HG03196 (cell line): ENCODE measurements at regions not wholly inside any gene's neighbourhood (a gene's known extent, or its start where the extent isn't known, plus 50 kb on each side); places are given as distances from the start of the nearest gene placed in this dataset.

Source experiments
- ATAC-seq: cut with Tn5 transposase; IDR thresholded peaks from one replicate; pipeline ENCODE4 v1.9.1; 2021; ENCODE audit not compliant: unreplicated experiment

DNA sequence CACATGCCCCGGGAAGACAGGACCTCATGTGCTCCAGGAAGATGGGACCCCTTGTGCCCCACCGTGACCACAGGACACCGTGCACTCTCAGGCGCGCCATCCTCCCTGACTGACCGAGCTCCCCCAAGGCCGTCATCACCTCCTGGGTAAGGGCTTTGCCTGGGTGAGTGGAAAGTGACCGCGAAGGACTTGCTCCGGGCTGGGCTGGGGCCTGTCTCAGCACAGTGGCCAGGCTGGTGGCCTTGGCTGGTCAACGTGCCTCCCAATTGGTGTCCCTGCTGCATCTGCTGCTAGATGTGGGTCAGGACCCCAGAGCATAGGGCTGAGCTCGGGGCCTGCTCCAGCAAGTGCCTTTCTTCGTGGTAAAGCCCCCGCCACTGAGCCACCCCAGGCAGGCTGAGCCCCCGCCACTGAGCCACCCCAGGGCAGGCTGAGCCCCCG, 69.7 kb upstream of the CTDP1 start:
- no peak for ATAC-seq

DNA sequence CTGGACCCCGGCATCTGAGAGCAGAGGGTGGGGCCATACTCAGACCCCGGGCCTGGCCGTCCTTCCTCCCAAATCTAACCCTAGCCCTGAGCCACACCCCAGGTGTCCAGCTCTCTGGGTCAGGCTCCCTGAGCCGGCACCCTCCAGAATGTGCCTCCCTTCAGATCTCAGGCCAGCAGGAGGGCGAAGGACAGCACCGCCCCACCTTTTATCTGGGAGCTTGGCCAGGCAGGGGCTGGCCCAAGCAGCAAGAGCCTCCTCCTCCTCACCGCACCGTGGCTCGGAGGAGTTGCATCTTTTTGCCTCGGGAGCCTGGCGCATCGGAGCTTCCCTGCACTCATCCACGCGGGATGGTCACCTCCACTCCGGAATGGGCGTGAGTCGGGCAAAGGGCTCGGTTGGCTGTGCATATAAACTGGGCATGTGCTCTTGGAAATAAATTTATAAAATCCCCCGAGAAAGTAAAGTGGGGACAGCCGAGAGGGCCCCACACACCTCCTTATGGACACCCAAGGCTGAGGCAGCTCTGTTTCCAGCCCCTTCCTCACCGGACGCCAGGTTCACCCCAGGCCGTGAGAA, 69.1 kb upstream of the CTDP1 start:
- ATAC-seq = no peak

DNA sequence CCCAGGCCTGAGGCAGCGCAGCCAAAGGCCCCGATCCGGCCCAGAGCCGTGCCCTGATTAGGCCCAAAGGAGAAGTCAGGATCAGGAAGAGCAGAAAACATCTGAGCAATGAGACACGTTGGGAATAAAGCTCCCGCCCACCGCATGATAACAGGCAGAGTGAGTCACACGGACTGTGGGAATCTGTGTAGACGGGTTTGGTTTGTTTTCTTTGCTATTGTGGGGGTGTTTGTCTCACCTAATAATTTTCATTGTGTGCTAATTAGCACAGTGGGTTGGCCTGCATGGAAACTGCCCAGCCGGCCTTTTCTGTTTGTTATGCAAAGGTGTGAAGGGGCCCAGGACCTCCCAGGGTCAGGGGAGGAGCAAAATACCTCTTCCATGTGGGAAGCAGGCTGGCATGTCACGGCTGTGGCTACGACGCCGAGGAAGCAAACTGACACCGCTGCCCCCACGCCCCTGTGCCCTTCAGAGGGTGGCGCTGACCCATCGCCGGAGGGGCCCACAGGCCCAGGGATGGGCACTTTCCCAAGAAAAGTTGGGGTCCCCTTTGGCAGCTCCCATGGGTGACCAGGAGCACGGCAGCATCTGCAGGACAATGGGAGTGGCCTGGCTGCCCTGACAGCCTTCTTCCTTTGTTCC, 68.4 kb upstream of the CTDP1 start:
- no peak for ATAC-seq

DNA sequence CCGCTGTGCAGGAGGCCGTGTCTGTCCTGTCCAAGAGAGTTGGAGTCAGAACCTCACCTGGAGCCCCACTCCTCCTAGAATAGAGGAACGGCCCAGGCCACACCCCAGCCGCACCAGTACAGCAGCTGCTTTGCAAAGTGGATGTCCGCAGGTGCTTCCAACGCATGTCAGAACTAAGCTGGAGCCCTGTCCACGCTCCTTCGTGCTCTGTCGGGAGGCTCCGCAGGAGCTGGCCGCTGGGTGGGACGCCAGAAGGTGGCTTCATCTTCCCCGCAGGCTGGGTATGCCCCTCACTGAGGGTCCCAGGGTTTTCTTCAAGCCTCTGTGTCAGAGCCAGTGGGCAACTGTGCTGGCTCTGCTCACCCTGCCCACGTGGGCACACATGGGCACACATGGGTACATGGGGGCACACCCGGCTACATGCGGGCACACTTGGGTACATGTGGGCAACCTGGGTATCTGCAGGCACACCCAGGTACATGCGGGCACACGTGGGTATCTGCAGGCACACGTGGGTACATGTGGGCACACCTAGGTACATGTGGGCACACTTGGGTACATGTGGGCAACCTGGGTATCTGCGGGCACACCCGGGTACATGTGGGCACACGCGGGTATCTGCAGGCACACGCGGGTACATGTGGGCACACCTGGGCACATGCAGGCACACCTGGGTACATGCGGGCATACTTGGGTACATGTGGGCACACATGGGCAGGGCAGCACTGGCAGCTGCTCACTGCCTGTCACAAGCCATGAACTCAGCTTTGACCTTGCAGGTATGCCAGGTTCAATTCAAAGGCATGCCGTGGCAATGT, 67.1 kb upstream of the CTDP1 start:
- ATAC-seq = no peak

DNA sequence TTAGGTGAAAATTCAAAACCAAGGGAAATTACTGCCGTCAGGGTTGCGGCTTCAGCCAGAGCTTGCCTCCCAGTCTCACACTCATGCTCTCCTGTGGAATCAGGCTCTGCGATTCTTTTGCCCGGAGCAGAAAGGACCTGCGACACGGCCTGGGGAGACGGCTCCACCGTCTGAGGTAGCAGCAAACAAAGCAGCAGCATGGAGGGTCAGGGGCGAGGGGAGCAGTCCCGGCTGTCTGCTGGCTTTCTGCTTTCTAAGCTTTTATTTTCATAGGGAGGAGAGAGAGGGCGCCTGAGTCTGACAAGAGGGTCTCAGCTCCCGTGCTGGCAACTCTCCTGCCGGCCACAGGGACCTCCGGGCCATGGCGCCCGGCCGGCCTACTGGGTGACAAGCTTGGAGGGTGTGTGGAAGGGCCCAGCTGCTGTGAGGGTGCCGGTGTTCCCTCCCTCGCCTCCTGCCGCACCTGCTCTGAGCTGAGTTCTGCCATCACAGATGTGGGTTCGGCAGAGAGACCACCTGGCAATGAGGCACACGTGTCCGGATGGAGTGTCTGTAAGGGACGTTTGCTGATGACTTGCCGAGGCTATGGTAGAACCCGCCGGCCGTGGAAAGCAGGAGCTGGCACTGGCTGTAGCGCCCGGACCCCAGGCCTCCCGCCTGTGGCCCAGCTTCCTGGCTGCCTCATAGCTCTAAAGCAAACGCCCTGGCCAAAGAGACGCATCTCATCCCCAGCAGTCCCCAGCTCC, 66.2 kb upstream of the CTDP1 start:
- no peak for ATAC-seq

DNA sequence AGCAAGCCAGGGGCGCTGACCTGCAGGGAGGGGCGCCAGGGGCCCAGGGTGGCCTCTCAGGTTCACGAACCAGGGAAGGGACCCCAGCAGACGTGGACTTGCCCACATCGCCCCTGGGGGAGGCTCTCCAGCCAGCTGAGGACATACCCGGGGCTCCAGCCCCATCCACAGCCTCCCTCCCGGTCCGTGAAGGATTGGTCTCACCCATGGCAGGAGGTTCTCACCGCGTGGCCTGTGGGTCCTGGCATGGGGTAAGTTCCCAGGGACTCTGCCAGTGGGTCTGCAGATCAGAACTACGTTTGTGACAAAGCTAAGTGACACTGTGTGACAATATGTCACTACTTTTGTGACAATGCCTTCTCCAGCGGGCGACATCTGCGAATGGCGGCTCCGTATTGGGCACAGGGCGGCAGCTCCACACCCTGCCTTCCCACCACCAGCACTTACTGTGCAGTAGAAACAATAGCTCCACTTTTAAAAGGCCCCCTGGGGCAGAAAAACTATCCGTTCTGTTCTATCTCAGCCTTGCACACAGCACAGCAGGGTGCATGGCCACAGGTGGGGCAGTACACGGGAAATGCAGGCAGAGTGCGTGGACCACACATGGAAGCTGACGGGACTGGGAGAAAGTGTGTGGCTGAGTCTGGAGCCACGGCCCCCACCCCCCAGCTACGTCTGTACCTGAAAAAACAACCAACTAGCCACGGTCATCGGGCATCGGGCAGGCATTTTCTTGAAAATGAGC, 65.2 kb upstream of the CTDP1 start:
- no peak for ATAC-seq

DNA sequence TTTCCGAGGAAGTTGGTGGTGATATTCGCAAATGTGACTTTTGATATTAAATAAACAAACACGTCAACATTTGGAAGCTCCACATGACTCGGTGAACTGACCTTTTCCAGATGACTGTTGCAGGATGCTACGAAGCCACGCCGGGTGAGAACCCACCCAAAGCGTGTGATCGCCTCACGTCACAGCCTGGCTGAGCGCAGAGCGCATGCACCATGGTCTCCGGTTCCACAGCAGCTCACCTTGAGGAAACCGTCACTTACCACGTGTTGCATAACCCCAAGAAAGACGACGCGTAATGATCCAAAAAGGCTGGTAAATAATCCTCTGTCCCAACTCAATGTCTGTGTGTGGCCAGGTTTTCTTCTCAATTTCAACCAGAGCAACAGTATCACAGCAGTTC, 64.5 kb upstream of the CTDP1 start:
- no peak for ATAC-seq

DNA sequence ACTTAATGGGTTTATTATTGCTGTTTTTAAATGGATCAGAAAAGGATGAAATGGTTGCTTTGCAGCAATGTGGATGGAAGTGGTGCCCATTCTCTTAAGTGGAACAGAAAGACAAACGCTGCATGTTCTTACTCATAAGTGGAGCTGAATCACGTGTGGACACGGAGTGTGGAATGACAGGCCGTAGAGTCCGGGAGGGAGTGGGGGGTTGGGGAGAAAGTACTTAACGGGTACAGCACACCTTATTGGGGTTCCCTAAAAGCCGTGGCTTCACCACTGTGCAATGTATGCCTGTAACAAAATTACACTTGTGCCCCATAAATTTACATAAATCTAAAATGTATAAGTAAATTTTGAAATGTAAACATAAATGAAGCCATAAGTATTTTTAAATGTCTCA, 64.0 kb upstream of the CTDP1 start:
- no peak for ATAC-seq

DNA sequence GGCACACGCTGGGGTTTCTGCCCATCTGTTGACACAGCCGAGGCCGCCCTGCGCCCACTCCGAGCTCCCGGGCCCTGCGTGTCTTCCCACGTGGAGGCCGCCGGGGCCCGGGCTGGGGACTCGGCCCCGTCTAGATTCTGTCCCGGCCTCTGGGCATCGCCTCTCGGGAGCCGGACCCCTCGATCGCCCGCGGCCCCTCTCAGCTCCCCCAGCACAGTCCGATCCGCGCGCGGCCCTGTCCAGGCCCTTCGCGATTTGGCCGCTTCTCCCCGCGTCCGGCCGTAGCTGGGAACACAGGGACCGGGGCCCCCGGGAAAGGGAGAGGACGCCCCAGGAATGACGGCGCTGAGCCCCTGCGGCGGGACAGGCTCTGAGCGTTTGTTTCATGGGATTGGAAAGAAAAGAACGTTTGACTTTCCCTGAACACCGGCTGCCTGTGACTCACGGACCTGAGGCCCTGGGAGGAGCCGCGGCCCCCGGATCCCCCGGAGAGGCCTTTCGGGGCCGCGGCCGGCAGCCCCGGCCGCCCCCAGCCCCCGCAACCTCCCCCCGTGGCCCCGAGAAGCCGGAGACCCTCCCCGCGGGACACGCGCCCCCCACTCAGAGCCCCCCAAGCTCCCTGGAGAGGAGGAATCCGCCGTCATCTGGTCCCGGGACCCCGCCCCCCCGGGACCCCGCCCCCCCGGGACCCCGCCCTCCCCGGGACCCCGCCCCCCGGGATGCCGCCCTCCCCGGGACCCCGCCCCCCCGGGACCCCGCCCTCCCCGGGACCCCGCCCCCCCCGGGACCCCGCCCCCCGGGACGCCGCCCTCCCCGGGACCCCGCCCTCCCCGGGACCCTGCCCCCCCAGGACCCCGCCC, 62.7 kb upstream of the CTDP1 start:
- ATAC-seq = no peak

DNA sequence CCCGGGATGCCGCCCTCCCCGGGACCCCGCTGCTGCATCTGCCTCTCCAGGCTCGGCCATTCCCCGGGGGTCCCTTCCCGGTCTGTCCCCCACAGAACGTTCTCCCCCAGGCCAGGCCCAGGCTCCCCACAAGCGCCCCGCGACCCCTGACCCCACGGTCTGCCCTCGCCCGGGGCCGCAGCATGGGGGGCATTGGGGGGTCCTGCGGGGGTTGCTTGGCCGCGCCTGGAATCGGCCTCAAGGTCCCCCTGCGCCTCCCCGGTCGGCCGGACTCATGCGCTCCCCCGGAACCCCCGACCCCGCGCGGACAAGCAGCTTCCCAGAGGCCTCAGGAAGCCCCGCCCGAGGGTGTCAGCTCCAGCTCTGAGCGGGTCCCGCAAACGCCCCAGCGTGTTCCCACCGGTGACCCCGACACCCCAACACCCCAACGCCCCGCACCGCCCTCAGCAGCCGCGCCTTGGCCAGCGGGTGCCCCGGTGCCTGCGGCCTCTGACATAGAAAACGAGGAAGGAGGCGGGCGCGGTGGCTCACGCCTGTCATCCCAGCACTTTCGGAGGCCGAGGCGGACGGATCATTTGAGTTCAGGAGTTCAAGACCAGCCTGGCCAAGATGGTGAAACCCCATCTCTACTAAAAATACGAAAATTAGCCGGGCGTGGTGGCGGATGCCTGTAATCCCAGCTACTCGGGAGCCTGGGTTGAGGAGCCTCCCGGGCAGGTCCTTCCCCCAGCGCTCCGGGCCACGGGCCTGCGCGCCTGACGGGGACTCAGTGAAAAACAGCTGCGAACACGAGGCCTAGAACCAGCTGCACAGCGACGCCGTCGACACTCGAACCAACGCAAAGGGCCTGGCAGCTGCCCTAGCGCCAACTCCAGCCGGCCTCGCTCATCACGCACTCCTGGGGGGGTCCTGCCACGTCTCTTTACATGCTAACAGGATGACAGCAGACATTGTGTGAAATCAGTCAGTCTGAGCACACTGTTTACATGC, 61.8 kb upstream of the CTDP1 start:
- ATAC-seq = no peak

DNA sequence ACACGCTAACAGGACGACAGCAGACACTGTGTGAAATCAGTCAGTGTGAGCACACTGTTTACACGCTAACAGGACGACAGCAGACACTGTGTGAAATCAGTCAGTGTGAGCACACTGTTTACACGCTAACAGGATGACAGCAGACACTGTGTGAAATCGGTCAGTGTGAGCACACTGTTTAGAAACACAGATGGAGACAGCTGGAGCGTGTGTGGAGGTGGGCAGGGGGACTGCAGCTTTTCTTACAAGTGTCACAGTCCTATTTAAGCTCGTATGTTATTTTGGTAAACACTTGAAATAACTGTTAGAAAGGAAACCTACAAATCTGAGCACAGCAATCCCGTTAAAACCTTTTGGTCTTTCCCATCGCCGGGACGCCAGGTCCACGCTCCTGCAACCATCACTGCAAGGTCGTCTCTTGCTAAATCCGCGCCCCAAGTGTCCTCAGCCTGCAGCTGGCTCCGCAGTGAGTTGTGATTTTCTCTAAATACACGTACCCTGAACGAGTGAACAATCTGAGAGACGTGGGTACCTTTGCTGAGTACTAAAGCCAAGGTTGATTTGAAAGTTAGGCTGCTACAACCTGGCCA, 58.9 kb upstream of the CTDP1 start:
- no peak for ATAC-seq

DNA sequence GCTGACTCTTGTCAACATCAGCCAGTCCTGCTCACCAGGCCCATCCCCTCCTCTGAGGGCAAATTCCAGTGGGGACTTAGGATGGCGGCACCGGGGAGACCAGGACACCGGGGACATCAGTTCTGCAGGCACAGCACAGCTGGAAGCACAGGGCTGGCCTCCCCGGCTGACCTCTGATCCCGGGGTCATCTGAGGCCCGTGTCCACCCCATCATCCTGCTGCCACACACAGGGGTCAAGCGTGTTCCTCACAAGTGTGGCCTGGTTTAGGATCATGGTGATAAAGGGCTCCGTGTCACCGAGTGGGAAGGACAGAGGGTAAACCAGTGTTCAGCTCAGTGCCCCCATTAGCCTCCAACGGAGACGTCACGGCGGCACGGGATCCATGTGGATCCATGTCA, 58.1 kb upstream of the CTDP1 start:
- no peak for ATAC-seq

DNA sequence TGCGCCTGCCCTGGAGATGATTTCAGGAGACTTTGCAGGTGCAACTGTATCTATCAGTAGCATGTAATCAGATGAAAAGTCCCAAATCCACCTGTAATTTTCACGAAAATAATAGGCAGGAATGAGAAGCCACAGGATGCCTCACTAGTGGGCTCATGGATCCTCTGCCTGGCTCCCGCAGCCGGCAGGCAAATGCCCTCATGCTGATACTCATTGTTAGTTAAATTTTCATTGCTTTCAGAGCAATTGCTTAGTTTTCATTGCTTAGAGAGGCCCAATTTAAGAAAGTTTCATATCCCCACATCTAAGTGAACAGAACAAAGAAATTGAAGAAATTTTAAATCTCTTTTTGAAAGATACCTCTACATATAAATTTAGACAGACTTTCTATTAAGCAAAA, 57.6 kb upstream of the CTDP1 start:
- no peak for ATAC-seq

DNA sequence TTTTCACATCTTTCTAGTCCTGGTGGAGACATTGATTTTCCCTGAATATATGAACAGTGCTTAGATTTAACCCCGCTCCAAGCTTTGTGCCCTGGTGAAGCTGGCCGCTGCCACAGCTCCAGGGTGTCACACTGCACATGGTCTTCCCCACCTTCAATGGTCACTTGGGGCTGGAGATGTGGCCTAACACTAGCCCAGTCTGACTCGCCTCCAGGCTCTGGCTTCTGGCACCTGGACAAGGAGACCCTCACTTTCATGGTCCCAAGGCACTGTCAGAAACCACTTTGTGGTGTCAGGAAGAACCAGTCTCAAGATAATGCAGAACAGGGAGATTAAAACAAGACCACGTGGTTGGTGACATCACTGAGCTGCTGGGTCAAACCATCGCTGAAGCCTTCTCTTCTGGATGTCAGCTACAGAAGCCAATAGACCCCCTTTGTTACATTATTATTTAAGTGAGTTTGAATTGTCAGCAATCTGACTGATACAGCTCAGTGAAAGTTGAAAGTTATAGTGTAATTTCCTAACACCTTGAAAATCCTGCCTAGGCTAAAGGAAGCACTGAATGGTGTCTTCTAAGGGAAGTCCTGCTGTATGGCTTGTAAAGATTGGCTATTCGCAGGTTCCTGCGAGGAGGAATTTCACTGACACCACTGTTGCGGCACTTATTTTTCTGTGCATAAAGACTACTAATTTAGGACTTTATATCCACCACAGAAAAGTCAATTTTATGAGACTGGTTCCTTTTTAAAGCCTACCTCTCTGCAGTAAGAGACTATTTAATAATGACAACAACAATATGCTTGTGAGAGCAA, 55.0 kb upstream of the CTDP1 start:
- ATAC-seq = no peak

DNA sequence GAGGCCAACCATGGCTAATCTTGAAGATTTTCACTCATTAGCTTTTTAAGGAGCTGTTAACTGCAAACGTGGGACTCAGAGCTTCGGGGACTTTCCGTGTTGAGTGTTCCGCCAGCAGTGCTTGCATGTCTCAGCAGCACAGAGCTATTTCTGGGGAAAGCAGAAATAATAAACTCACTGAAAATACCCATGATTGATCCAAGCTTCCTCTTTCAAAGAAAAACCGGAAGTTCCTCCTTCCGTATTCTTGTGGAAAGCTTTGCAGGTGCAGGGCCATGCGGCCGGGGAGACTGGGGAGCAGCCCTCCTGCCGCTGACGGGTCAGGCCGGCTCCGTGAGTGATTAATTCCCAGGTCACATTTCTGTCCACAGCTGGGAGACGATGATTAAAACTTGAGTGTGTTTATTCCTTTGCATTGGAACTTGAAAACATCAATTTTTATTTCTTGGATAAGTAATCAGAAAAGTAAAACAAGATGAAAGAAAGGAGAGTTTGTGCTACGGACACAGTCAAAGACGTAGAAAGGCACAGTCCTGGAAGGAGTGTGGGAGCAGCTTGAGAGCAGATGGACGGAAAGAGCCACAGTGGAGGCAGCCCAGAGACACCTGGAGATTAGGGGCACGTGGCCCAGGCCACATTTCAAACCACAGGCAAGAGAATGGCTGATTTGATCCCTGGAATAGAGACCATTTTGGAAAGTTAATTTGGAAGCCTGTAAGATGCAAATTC, 54.2 kb upstream of the CTDP1 start:
- ATAC-seq = peak; percentile 70

DNA sequence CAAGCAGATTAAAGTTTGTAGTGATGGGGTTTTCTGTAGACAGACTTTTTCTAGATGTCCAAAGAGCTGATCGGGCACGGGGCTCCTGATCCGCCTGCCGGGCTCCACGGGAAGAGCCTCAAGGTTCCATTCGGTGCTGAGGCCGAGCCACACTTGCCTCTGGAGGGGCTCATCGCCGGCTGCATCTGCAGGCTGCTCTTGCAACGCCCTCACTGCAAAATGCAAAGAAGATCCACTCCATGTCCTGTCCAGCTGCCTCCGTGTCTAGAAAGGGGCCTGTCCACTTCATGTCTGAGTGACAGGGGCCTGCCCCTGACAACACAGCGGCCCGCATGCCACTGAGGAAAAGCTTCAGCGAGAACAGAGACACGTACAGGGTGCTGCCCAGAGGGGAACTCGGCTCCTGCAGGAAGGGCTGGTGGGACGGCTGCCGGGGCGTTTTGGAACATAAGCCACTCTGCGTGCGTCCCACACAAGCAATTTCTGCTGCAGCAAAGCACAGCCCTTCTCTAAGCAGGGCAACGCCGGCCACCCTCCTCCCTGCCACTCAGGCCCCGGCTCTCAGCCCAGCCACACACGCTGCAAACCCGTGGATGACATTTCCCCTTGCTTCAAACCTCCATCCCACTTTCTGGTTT, 53.6 kb upstream of the CTDP1 start:
- ATAC-seq = no peak
